ENCODE measurements at regions not wholly inside any gene's neighbourhood (a gene's known extent, or its start where the extent isn't known, plus 50 kb on each side); places are given as distances from the start of the nearest gene placed in this dataset.
"Not testable (repeated sequence)": the region's sequence is repeated elsewhere in the genome, so short reads cannot be mapped to it uniquely, and the experiment has no call there.

DNA sequence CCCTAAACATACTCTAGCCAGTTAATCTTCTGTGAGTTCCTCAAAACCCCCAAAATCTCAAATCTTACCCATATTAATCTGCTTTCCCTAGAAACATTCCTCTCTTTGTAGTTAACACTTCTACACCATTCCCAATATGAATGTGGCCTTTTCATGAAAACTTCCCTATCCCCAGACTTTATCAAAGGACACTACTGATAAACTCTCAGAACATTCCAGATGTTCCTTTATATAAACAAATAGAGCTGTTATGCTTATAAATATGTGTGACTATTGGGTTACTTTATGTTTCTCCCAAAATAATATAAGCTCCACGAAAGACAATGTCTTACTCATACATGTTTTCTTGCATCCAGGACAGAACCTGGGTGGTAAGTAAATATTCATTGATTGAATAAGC is 205.4 kb upstream of the NFIA start:
- Histone ChIP-seq H3K27ac (ENCODE audit: low read length) (no peak overlapping the region), H3K9me3 (ENCODE audit: low read length) (no peaks in the 10 kb centered on the region), H3K4me3 (ENCODE audit: low read length) (no peak overlapping the region), H3K4me1 (ENCODE audit: low read length) (no peaks in the 10 kb centered on the region), H3K4me2 (ENCODE audit: low read depth, low read length, poor library complexity, severe bottlenecking) (no peak overlapping the region), H2AFZ (ENCODE audit: low read length) (no peak overlapping the region), H3K9me2 (replicated peaks; ENCODE audit: insufficient read depth, low read length) (no peaks in the 10 kb centered on the region), H3K27me3 (ENCODE audit: low read length) (no peaks in the 10 kb centered on the region), H4K20me1 (ENCODE audit: insufficient read depth, low read depth, low read length) (no peaks in the 10 kb centered on the region), H3K9ac (ENCODE audit: low read length) (no peak overlapping the region), H3K36me3 (ENCODE audit: insufficient read depth, low read length) (no peaks in the 10 kb centered on the region), H3K79me2 (ENCODE audit: low read length) (no peaks in the 10 kb centered on the region)
- DNase-seq, result no peak

DNA sequence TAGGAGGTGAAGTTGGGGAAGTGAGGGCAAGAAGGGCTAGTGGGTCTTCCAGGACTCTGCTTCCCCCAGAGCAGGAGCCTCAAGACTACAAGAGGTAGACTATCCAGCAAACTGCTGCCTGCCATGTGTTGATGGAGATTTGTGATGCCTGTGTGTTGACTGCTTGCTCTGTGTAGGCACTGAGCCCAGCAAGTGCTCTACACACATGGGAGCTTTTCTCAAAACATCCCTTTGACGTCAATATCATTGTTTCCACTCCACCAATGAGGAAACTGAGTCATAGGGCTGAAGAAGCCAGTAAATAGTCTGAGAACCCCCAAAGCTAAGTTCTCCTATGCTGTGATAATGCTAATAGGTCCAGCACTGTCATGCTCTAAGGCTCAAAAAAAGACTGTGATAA is 207.2 kb upstream of the NFIA start:
- Histone ChIP-seq H3K4me2 (ENCODE audit: low read depth, low read length, poor library complexity, severe bottlenecking) (no peak overlapping the region), H3K36me3 (ENCODE audit: insufficient read depth, low read length) (no peaks in the 10 kb centered on the region), H2AFZ (ENCODE audit: low read length) (no peak overlapping the region), H3K27me3 (ENCODE audit: low read length) (no peaks in the 10 kb centered on the region), H3K9me3 (ENCODE audit: low read length) (no peaks in the 10 kb centered on the region), H4K20me1 (ENCODE audit: insufficient read depth, low read depth, low read length) (no peaks in the 10 kb centered on the region), H3K4me3 (ENCODE audit: low read length) (no peak overlapping the region), H3K27ac (ENCODE audit: low read length) (no peak overlapping the region), H3K9ac (ENCODE audit: low read length) (no peak overlapping the region), H3K9me2 (replicated peaks; ENCODE audit: insufficient read depth, low read length) (no peaks in the 10 kb centered on the region), H3K79me2 (ENCODE audit: low read length) (no peaks in the 10 kb centered on the region), H3K4me1 (ENCODE audit: low read length) (no peaks in the 10 kb centered on the region)
- no peak for DNase-seq

DNA sequence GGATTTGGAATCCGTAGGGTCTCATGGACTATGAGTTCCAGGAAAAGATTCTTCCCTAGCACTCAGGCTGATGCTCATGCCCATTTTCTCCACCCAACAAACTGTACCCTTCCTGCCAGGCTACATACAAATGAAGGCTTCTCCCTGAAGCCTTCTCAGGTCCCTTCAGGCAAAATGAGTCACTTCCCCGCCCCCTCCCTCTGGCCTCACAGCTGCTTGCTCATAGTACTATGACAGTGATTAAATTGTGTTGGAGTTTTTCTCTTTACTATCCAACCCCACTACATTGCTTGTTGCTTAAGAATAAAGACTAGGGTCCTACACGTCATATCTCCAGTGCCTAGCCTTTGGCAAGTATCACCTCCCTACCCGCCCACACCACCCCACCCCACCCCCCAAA is 207.6 kb upstream of the NFIA start:
- Histone ChIP-seq H3K4me3 (ENCODE audit: low read length) (no peak overlapping the region), H3K79me2 (ENCODE audit: low read length) (no peaks in the 10 kb centered on the region), H4K20me1 (ENCODE audit: insufficient read depth, low read depth, low read length) (no peaks in the 10 kb centered on the region), H3K27ac (ENCODE audit: low read length) (no peak overlapping the region), H3K9me2 (replicated peaks; ENCODE audit: insufficient read depth, low read length) (no peaks in the 10 kb centered on the region), H3K4me2 (ENCODE audit: low read depth, low read length, poor library complexity, severe bottlenecking) (no peak overlapping the region), H3K27me3 (ENCODE audit: low read length) (no peaks in the 10 kb centered on the region), H3K4me1 (ENCODE audit: low read length) (no peaks in the 10 kb centered on the region), H3K36me3 (ENCODE audit: insufficient read depth, low read length) (no peaks in the 10 kb centered on the region), H3K9me3 (ENCODE audit: low read length) (no peaks in the 10 kb centered on the region), H3K9ac (ENCODE audit: low read length) (no peak overlapping the region), H2AFZ (ENCODE audit: low read length) (no peak overlapping the region)
- DNase-seq, result no peak

DNA sequence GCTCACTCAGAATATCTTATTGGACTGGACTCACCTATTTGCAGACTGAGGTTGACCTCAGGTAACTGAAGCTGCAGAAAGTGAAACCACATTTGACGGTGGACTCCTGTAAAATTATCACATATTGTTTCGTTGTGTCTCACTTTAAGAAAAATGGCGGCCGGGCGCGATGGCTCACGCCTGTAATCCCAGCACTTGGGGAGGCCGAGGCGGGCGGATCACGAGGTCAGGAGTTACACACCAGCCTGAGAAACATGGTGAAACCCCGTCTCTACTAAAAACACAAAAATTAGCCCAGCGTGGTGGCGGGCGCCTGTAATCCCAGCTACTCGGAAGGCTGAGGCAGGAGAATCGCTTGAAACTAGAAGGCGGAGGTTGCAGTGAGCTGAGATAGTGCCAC is 209.0 kb upstream of the NFIA start:
- H2AFZ ChIP-seq (ENCODE audit: low read length); H3K4me3 ChIP-seq (ENCODE audit: low read length); H3K4me1 ChIP-seq (ENCODE audit: low read length); DNase-seq; H3K27ac ChIP-seq (ENCODE audit: low read length); H3K9me2 ChIP-seq (replicated peaks; ENCODE audit: insufficient read depth, low read length); H3K9ac ChIP-seq (ENCODE audit: low read length); H3K4me2 ChIP-seq (ENCODE audit: low read depth, low read length, poor library complexity, severe bottlenecking); H3K9me3 ChIP-seq (ENCODE audit: low read length); H3K36me3 ChIP-seq (ENCODE audit: insufficient read depth, low read length); H4K20me1 ChIP-seq (ENCODE audit: insufficient read depth, low read depth, low read length); H3K27me3 ChIP-seq (ENCODE audit: low read length); H3K79me2 ChIP-seq (ENCODE audit: low read length): not testable (repeated sequence)

DNA sequence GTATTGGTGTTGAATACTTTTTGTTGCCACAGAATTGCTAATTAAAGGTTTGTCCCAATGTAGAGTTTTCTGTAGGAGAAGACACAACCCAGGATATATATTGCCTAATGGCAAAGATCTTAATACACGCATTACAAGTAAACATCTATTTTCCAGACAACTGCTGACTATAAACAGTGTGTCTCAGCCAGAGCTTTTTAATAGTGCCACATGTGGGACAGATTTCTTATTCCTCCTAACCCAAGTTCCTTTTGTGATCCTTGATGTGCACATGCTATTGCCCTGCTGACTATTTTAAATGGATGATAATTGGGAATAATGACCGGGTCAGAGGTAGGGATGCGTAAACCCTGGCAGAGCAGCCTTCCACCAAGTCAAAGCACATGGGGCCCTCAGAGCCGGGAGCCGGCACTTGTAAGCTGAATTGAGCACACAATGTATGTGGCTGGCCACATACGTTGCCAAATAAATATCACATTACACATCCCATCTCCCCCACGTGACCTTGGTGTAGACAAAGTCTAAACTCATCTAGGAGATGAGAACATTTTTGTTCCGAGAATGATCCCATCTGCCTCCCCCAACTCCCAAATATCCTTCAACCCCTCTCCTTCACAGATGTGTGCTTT is 209.8 kb upstream of the NFIA start:
- Histone ChIP-seq H3K36me3 (ENCODE audit: insufficient read depth, low read length) (no peaks in the 10 kb centered on the region), H3K79me2 (ENCODE audit: low read length) (no peaks in the 10 kb centered on the region), H3K27ac (ENCODE audit: low read length) (no peak overlapping the region), H3K4me3 (ENCODE audit: low read length) (no peak overlapping the region), H3K4me1 (ENCODE audit: low read length) (no peaks in the 10 kb centered on the region), H4K20me1 (ENCODE audit: insufficient read depth, low read depth, low read length) (no peaks in the 10 kb centered on the region), H3K4me2 (ENCODE audit: low read depth, low read length, poor library complexity, severe bottlenecking) (no peak overlapping the region), H3K9ac (ENCODE audit: low read length) (no peak overlapping the region), H3K27me3 (ENCODE audit: low read length) (no peaks in the 10 kb centered on the region), H3K9me3 (ENCODE audit: low read length) (no peaks in the 10 kb centered on the region), H2AFZ (ENCODE audit: low read length) (no peak overlapping the region), H3K9me2 (replicated peaks; ENCODE audit: insufficient read depth, low read length) (no peaks in the 10 kb centered on the region)
- DNase-seq, result no peak

DNA sequence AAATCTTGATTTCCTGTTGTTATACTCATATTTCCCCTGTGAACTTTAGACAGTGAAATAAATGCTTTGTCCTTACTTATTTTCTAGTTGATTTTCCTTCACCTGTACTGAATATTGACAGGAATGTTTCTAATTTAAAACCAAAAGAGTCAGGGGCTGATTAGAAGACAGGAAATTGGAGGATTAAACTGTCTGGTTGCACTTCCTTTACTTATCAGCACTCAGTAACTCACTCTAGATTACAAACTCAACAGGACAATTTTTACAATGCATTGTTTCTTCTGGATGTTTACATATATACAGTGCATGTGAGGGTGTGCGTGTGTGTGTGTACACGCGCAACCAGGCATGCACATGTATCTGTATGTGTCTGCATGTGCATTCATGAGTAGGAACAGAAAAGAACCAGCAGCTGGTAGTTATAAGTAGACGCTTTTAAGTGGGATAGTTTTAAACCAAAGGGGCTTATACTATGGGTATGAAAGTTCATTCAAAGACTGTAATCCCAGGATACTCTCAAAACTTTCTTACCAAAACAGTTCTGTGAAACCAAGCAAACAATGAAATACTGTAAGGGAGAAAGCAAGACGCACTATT is 212.0 kb upstream of the NFIA start:
- Histone ChIP-seq H3K27ac (ENCODE audit: low read length) (no peak overlapping the region), H3K9me3 (ENCODE audit: low read length) (no peaks in the 10 kb centered on the region), H2AFZ (ENCODE audit: low read length) (no peak overlapping the region), H3K9ac (ENCODE audit: low read length) (no peak overlapping the region), H3K4me2 (ENCODE audit: low read depth, low read length, poor library complexity, severe bottlenecking) (no peak overlapping the region), H3K4me1 (ENCODE audit: low read length) (no peaks in the 10 kb centered on the region), H4K20me1 (ENCODE audit: insufficient read depth, low read depth, low read length) (no peaks in the 10 kb centered on the region), H3K36me3 (ENCODE audit: insufficient read depth, low read length) (no peaks in the 10 kb centered on the region), H3K79me2 (ENCODE audit: low read length) (no peaks in the 10 kb centered on the region), H3K9me2 (replicated peaks; ENCODE audit: insufficient read depth, low read length) (no peaks in the 10 kb centered on the region), H3K4me3 (ENCODE audit: low read length) (no peak overlapping the region), H3K27me3 (ENCODE audit: low read length) (no peaks in the 10 kb centered on the region; the same call in 1 of the 2 replicates)
- DNase-seq, result no peak

DNA sequence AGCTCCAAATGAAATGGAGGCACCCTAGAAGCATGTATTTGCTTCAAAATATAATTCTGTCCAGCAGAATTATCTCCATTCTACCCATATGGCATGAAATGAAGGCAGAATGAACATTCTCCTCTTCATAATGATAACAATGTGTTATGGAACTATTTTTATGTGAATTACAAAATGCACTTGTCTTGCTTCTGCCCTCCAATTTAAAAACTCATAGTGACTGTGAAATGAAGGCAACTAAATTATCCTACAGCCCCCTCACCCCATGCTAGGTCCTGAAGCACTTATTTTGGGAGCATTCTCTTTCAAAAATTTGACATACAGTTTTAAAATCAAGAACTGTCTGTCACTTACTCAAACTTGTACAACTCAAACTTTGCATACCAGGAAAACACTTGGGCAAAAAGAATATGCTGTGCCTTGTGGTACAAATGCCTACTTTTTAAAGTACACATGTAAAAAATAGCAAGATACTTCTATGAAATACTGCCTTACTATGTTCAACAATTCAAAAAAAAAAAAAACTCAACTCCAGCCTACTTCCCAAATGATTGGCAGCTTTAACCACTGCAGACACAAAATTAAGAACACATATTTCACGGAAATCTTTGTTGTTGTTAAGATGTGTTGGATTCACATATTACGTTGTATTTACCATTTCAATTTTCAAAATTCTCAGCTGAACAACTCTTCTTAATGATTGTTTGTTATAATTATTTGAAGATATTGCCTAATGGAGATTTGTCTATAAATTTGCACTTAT is 213.3 kb upstream of the NFIA start:
- Histone ChIP-seq H4K20me1 (ENCODE audit: insufficient read depth, low read depth, low read length) (no peaks in the 10 kb centered on the region), H3K79me2 (ENCODE audit: low read length) (no peaks in the 10 kb centered on the region), H3K9me3 (ENCODE audit: low read length) (no peaks in the 10 kb centered on the region), H3K27me3 (ENCODE audit: low read length) (no peaks in the 10 kb centered on the region; the same call in 1 of the 2 replicates), H3K4me3 (ENCODE audit: low read length) (no peak overlapping the region), H3K9ac (ENCODE audit: low read length) (no peak overlapping the region), H3K9me2 (replicated peaks; ENCODE audit: insufficient read depth, low read length) (no peaks in the 10 kb centered on the region), H3K27ac (ENCODE audit: low read length) (no peak overlapping the region), H3K36me3 (ENCODE audit: insufficient read depth, low read length) (no peaks in the 10 kb centered on the region), H3K4me2 (ENCODE audit: low read depth, low read length, poor library complexity, severe bottlenecking) (no peak overlapping the region), H2AFZ (ENCODE audit: low read length) (no peak overlapping the region), H3K4me1 (ENCODE audit: low read length) (no peaks in the 10 kb centered on the region)
- DNase-seq, result no peak

DNA sequence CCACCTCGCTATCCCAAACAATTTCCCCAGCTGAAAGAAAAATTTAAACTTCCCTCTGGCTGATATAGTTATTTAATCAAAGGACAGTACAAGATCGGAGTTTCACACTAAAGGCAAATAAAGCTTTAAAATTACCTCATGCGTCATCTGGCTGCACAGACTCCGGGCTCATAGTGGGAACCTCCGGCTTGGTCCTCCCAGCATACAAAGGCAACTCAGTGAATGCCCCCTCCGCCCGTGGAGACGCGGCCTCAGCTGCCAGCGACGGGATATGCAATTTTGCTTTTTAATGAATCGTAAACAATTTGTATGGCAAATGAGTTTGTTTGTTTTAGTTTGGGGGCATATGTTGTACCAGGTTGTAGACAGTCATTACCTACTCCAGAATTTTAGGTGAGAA is 214.6 kb upstream of the NFIA start:
- Histone ChIP-seq H3K36me3 (ENCODE audit: insufficient read depth, low read length) (no peaks in the 10 kb centered on the region), H3K4me3 (ENCODE audit: low read length) (no peak overlapping the region), H3K9me3 (ENCODE audit: low read length) (no peaks in the 10 kb centered on the region), H2AFZ (ENCODE audit: low read length) (no peak overlapping the region), H3K4me2 (ENCODE audit: low read depth, low read length, poor library complexity, severe bottlenecking) (no peak overlapping the region), H3K9ac (ENCODE audit: low read length) (no peak overlapping the region), H3K4me1 (ENCODE audit: low read length) (no peaks in the 10 kb centered on the region), H3K9me2 (replicated peaks; ENCODE audit: insufficient read depth, low read length) (no peaks in the 10 kb centered on the region), H3K27me3 (ENCODE audit: low read length) (no peaks in the 10 kb centered on the region; the same call in 1 of the 2 replicates), H3K27ac (ENCODE audit: low read length) (no peak overlapping the region), H3K79me2 (ENCODE audit: low read length) (no peaks in the 10 kb centered on the region), H4K20me1 (ENCODE audit: insufficient read depth, low read depth, low read length) (no peaks in the 10 kb centered on the region)
- DNase-seq, result no peak

All from Karpas-422 (cell line).